Stimulated activated naive CD8-positive, alpha-beta T cell treated with anti-CD3 and anti-CD28 coated beads, Interleukin-15, amount 100 ng/mL, for 72 hours (primary cell): ENCODE measurements at regions not wholly inside any gene's neighbourhood (a gene's known extent, or its start where the extent isn't known, plus 50 kb on each side); places are given as distances from the start of the nearest gene placed in this dataset.

Experiments used
- ATAC-seq: fragments of 150-1000 bp; cut with Tn5 transposase; 2 replicates; pipeline ENCODE4 v1.10.0; 2021; ENCODE audit warnings: mild to moderate bottlenecking, moderate library complexity
- DNase-seq, 2 donors: peaks; one replicate each; pipeline ENCODE4 v3.0.0; 2021 to 2022
- H3K27ac Mint-ChIP-seq, 2 donors: one replicate each; pipeline ENCODE4 v1.8.0; 2022; ENCODE audit warnings: mild to moderate bottlenecking in 2 of 2, mixed read lengths in 2 of 2, moderate library complexity in 2 of 2
- H3K27me3 Mint-ChIP-seq: one replicate; pipeline ENCODE4 v1.8.0; 2022; ENCODE audit warnings: mixed read lengths
- H3K4me1 Mint-ChIP-seq: one replicate; pipeline ENCODE4 v1.8.0; 2022; ENCODE audit warnings: mild to moderate bottlenecking, mixed read lengths
- H3K4me3 Mint-ChIP-seq, 2 donors: one replicate each; pipeline ENCODE4 v1.8.0; 2022; ENCODE audit warnings: mild to moderate bottlenecking in 2 of 2, mixed read lengths in 2 of 2, moderate library complexity in 1 of 2
- H3K9me3 Mint-ChIP-seq, 2 donors: one replicate each; pipeline ENCODE4 v1.8.0; 2022; ENCODE audit warnings: mixed read lengths in 2 of 2

- H3K4me1 Mint-ChIP-seq, result peaks cover 39% of the 10 kb centered on the region
- no peak for DNase-seq
- H3K9me3 Mint-ChIP-seq, result no peaks in the 10 kb centered on the region
- no peak overlapping the region for H3K4me3 Mint-ChIP-seq
- H3K27ac Mint-ChIP-seq, result no peak overlapping the region
- H3K27me3 Mint-ChIP-seq, result peaks cover 18% of the 10 kb centered on the region
- no peak for ATAC-seq
Measured at GRCh38 chr6:43921548-43922425, 151.8 kb downstream of the VEGFA start.

DNA sequence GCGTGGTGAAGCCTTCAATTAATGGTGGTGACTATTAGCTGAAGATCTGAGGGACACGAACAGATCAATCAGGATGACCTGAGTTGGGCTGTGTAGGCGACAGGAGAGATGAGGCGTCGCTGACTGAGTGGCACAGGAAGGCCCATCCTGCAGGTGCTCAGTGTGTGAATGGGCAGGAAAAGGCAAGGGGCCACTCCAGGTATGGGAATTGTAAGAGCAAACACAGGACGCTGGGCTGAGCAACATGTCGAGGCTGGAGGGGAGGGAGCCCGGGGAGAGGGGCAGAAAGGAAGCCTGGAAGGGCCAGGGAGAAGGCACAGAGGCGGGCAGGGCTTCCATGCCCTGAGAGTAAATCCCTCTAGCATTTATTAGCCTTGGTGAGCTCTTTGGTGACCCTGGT lies 151.0 kb downstream of the VEGFA start:
- H3K4me3 Mint-ChIP-seq, result no peak overlapping the region
- H3K27ac Mint-ChIP-seq, result no peak overlapping the region
- no peaks in the 10 kb centered on the region for H3K9me3 Mint-ChIP-seq
- peaks cover 33% of the 10 kb centered on the region for H3K4me1 Mint-ChIP-seq
- ATAC-seq (no peak), DNase-seq (no peak)
- H3K27me3 Mint-ChIP-seq, result peaks cover 18% of the 10 kb centered on the region

DNA sequence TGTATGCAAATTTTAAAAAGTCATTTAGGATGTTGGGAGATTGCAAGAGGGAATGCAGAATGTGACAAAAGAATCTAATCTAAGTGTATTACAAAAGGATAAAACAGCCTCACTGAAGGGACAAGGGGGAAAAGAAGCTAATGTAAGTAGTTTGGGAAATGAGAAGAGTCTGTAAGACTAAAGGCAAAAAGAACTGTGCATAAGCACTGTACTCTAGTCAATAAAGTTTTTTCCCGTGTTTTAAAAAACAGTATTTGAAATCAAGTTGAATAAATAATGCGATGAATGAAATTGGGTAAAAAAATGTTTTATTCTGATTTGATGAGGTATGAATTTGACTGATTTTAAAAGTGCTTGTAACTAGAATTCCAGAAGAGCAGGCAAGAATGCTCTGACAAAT lies 149.8 kb downstream of the VEGFA start:
- H3K4me3 Mint-ChIP-seq, result no peak overlapping the region
- H3K4me1 Mint-ChIP-seq, result peaks cover 22% of the 10 kb centered on the region
- H3K27ac Mint-ChIP-seq, result no peak overlapping the region

DNA sequence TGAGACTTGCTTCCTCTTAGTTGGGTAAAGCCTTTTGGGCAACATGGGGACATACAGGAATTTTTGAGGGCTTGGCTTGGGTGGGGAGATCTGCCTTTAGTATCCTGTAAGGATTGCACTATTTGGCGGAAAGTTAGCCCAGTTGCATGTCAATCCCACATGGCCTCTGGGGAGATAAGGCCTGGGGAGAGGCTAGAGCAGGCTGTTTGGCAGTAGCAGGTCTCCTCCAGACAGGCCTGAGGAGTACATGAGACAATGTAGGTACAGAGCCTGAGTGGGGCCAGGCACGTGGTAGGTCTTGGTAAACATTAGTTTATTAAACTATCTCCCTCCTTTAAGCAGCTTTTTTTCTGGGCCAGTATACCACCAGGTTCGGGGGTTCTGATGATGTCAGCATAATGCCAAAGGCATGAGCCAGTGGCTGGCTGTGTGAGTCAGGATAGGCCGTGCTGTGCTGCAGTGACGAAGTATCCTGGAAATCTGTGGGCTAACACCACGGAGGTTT lies 147.9 kb downstream of the VEGFA start:
- peaks cover 21% of the 10 kb centered on the region for H3K27me3 Mint-ChIP-seq

More for the DNA sequence above, 149.8 kb downstream of the VEGFA start:
- ATAC-seq (no peak), DNase-seq (no peak)
- Mint-ChIP-seq H3K9me3 (no peaks in the 10 kb centered on the region), H3K27me3 (peaks cover 21% of the 10 kb centered on the region)

GRCh38 chr6:43916924-43917877 lies 147.2 kb downstream of the VEGFA start:
- ATAC-seq, result no peak
- Mint-ChIP-seq H3K27ac (no peak overlapping the region), H3K27me3 (peaks cover 21% of the 10 kb centered on the region), H3K9me3 (no peaks in the 10 kb centered on the region), H3K4me3 (no peak overlapping the region), H3K4me1 (no peaks in the 10 kb centered on the region)
- DNase-seq, result no peak

More for the DNA sequence above, 147.9 kb downstream of the VEGFA start:
- no peak overlapping the region for H3K4me3 Mint-ChIP-seq
- DNase-seq (no peak), ATAC-seq (no peak)
- H3K4me1 Mint-ChIP-seq, result peaks cover 3% of the 10 kb centered on the region
- no peak overlapping the region for H3K27ac Mint-ChIP-seq
- no peaks in the 10 kb centered on the region for H3K9me3 Mint-ChIP-seq

DNA sequence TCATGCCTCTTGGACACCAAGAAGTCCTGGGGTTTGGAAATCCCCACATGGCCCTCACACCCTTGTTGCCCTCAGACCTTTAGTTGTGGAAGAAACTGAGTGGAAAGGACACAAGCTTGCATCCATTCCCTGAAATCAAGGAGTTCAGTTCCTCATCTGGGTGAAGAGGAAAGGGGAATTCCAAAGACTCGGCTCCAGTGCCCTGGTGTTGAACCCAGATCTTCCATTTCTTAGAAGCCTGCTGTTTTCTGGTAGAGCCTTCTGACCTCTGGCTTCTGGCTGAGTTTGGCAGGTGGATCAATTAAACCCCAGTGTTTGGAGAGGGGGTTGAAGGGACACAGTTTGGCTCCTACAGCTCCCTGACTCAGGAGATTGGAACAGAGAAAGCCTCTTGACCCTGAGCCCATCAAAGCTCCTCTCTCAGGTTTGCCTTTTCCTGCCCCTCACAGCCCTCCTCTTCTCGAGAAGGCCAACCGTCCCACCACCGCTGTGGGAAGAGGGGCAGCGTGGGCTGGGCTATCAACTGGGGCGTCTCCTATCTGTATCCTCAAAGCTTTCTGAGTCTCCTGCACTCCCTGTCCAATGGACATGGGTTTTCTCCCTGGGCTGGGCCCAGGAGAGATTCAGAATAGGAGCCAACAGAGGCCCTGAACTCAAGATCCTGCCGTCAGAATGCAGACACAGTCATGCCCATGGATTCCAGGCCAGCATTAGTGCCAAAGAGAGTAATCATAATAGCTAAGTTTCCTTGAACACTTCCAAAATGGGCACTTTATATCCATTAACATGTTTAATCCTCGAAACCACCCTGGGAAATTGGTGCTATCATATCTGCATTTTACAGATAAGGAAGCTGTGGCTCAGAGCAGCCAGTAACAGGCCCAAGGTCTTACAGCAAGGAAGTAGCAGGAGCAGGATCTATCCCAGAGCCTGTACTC lies 146.2 kb downstream of the VEGFA start:
- peaks cover 21% of the 10 kb centered on the region for H3K27me3 Mint-ChIP-seq
- no peak overlapping the region for H3K27ac Mint-ChIP-seq
- no peaks in the 10 kb centered on the region for H3K9me3 Mint-ChIP-seq
- DNase-seq (no peak), ATAC-seq (no peak)
- no peak overlapping the region for H3K4me3 Mint-ChIP-seq
- H3K4me1 Mint-ChIP-seq, result no peaks in the 10 kb centered on the region

DNA sequence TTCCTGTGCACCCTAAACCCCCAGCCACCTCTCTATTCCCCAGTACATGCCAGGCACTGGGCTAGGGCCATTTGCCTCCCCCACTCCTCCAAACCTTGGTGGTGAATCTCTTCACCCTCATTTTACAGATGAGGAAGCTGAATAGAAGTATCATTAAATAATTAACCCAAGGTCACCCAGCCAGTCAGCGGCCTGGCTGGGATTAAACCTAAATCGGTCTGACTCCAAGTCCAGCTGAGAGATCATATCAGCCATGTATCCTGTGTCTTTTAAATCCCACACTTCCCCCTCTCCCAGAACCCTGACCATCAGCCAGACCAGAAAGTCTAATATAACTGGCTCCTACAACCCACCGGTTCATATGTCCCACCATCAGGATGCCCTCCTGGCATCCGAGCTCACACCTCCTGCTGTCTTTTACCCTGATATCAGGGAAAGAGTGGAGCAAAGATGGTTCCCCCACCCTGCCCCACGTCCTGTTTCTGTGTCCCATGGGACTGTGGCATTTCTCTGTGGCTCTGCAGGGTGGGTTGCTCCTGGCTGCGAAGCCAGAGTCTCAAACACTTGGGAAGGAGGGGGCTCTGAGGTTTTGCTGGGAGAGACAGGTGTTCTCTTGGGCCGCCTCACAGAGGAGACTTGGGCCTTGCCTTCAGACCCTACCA lies 145.3 kb downstream of the VEGFA start:
- no peak overlapping the region for H3K4me3 Mint-ChIP-seq
- H3K27me3 Mint-ChIP-seq, result peaks cover 21% of the 10 kb centered on the region
- no peak overlapping the region for H3K27ac Mint-ChIP-seq
- no peak for DNase-seq
- H3K9me3 Mint-ChIP-seq, result no peaks in the 10 kb centered on the region
- H3K4me1 Mint-ChIP-seq, result no peaks in the 10 kb centered on the region
- ATAC-seq, result no peak

DNA sequence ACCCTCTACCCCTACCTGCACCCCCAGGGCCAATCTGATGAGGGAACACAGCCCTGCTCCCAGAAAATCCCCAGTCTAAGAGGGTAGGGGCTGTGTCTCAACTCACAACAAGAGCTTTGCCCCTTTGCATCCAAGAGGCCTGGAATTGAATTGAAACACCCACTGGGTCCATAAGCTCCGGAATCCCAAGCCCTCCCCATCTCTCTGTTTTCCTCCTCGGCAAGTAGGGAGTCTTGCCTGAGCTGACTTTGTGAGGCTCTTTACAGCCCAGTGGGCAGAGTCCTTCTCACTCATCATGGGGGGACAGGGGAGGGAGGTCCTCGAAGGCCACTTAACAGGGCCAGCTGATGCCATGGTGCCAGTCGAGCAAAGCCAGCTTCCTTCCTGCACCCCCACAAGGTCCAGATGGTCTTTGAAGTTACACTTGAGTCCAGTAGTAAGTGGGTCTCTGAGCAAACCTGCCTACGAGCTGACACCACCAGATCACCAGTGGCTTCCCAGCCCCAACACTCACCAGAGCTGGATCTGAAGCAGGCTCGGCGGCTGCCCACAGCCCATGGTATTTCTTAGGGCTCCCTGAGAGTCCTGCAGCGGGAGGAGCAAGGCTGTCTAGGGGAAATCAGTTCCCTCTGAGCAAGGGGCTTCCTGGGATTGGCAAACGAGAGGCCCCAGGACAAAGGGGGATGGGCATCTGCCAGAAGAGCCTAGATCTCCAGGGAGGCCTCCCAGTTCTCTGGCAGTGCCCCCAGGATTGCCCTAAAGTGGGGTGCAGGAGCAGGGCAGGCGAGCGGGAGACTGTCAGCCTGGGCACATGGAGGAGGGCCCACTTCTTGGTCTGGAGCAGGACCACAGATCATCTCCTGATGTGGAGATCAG lies 144.5 kb downstream of the VEGFA start:
- DNase-seq (no peak), ATAC-seq (no peak)
- no peaks in the 10 kb centered on the region for H3K4me1 Mint-ChIP-seq
- H3K27ac Mint-ChIP-seq, result peak overlapping the region in 1 of 2 donors; percentile 22
- no peaks in the 10 kb centered on the region for H3K9me3 Mint-ChIP-seq
- no peak overlapping the region for H3K4me3 Mint-ChIP-seq
- H3K27me3 Mint-ChIP-seq, result peaks cover 21% of the 10 kb centered on the region

DNA sequence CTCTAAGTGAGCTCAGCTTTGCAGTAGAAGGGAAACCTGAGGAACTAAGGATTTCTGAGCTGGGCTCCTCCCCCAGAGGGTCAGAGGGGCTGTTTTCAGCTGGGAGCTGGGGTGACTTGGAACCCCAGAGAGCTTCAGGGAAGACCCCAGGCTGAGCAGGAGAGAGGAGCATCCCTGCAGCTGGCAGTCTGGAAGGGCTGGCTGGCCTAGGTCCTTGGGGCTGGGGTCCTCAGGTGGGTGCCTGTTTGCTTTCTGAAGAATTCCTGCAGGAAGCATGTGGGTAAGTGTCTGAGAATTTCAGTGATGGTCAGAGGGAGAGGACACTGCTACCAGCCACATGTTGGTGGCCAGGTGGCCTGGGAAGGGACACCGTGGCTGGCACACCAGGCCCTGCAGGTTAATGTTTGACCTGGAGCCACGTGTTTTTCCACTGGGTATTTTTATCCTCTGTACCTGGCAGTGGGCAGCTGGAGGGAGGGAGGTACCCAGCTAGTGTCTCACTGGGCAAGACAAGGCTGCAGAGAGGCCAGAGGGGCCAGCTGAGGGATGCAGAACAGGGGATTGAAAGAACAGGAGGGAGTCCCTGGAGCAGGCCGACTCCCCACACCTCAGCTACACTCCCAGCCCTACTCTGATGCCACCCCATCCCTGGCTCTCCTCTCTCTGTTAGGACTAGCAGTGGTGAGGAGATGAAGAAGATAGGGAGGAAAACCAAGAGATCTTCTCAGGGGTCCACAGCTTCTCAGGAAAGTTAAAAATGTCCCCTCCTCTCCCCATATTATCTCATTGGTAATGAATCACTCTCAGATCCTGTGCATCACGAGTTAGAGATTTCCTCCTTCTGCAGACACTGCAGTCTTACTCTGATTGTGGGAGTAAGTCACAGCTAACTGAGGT lies 143.6 kb downstream of the VEGFA start:
- ATAC-seq (no peak), DNase-seq (no peak)
- peaks cover 21% of the 10 kb centered on the region for H3K27me3 Mint-ChIP-seq
- no peak overlapping the region for H3K27ac Mint-ChIP-seq
- no peaks in the 10 kb centered on the region for H3K9me3 Mint-ChIP-seq
- H3K4me1 Mint-ChIP-seq, result no peaks in the 10 kb centered on the region
- no peak overlapping the region for H3K4me3 Mint-ChIP-seq

DNA sequence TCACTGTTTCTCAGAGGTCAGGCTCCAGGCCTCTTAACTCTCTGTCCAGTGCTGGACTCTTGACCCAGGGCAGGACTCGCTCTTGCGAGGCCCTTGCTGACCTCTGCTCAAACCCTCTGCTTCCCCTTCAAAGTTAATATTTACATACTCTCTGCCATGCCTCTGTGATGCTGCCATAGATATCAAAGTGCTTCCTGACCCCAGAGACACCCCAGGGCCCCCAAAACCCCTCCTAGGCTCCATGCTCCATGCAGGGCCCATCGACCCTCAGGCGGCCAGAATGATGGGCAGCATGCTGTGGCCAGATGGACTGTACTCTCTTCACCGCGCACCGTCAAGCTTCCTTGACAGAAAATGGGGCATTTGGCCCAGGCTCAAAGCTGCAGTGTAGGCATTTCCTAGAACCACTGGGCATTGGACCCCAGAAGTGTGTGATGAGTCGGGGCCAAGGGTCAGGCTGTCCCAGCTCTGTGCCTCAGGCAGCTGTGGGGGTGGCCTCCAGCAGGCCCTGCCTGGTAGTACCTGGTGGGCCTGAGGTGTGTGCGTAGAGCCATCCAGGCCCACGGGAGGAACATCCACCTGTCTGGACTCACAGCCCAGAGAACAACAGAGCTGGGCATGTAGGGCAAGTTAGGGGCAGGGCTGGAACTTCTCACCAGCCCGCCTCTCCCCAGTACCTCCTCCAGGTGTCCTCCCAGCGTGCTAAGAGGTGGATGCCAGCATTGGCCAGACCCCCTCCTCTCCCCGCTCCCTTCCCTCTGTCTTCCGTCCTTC lies 142.8 kb downstream of the VEGFA start:
- DNase-seq (no peak), ATAC-seq (no peak)
- Mint-ChIP-seq H3K4me1 (no peaks in the 10 kb centered on the region), H3K4me3 (no peak overlapping the region), H3K9me3 (no peaks in the 10 kb centered on the region), H3K27ac (no peak overlapping the region), H3K27me3 (peaks cover 17% of the 10 kb centered on the region)

- no peak for DNase-seq
- Mint-ChIP-seq H3K4me1 (no peaks in the 10 kb centered on the region), H3K9me3 (no peaks in the 10 kb centered on the region), H3K27ac (no peak overlapping the region), H3K27me3 (peaks cover 10% of the 10 kb centered on the region), H3K4me3 (no peak overlapping the region)
- no peak for ATAC-seq
Measured at GRCh38 chr6:43912116-43912577, 142.1 kb downstream of the VEGFA start.

DNA sequence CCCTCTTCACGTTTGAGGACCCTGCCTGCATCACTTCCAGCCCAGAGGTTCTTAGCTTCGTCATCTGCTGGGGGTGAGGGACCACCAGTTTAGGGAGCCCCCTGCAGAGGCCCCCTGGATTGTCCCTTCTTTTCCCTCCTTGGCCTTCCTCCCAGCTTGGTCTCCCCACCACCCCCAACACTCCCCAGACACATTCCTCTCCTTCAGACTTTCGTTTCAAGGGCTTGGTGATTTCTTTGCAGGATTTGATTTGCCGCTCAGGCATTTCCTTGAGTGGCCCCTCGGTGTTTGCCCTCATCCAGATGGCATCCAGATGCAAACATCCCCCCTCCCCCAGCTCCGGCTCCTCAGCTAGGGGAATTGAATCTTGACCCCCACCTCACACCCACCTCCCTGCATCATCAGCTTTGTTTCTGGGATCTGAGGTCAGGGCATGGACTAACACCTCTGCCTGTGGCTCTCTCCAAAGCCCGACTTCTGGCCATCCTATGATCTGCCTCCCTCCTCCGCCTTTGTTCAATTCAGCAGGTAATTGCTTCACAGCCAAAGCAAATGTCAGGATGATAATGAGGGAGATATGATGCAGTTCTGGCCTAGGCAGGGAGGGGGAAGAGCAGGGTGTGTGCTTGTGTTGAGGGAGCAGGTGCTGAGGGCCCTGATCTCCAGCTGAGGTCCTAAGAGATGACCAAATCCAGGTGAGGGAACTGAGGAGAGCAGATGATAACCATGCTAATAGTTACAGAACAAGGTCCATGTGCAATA lies 141.5 kb downstream of the VEGFA start:
- DNase-seq (no peak), ATAC-seq (no peak)
- Mint-ChIP-seq H3K27me3 (peaks cover 10% of the 10 kb centered on the region), H3K9me3 (no peaks in the 10 kb centered on the region), H3K27ac (peak overlapping the region; percentile 75 to 88), H3K4me1 (no peaks in the 10 kb centered on the region), H3K4me3 (no peak overlapping the region)
